Lung (tissue), 11 donors: ENCODE measurements at regions not wholly inside any gene's neighbourhood (a gene's known extent, or its start where the extent isn't known, plus 50 kb on each side); places are given as distances from the start of the nearest gene placed in this dataset.

Experiments used
- ATAC-seq: fragments of 200-7000 bp; cut with Tn5 transposase; one replicate; pipeline ENCODE4 v1.9.1; 2020; ENCODE audit warnings: moderate number of reproducible peaks; ENCODE audit not compliant: insufficient read depth, low FRiP score
- DNase-seq, 3 donors: peaks; one replicate each; pipeline ENCODE4 v3.0.0-alpha.2; 2013 to 2017
- H3K27ac ChIP-seq, 2 donors: one replicate each; pipeline ENCODE4 v1.5.1; 2013; ENCODE audit warnings: mild to moderate bottlenecking in 2 of 2, moderate library complexity in 2 of 2, control low read depth in 1 of 2, inconsistent platforms in 1 of 2, low read depth in 1 of 2, low read length in 1 of 2
- H3K27me3 ChIP-seq, 3 donors: one replicate each; pipeline ENCODE4 v1.5.1; 2013; ENCODE audit warnings: low read length in 2 of 3; ENCODE audit not compliant: control insufficient read depth in 3 of 3, insufficient read depth in 3 of 3
- H3K36me3 ChIP-seq, 4 donors: one replicate each; pipeline ENCODE4 v1.5.1; 2013; ENCODE audit warnings: low read length in 4 of 4, mild to moderate bottlenecking in 1 of 4, moderate library complexity in 1 of 4; ENCODE audit not compliant: control insufficient read depth in 4 of 4, insufficient read depth in 4 of 4
- H3K4me1 ChIP-seq, 5 donors: one replicate each; pipeline ENCODE4 v1.5.1; 2013; ENCODE audit warnings: low read length in 5 of 5, mild to moderate bottlenecking in 2 of 5, moderate library complexity in 1 of 5; ENCODE audit not compliant: control insufficient read depth in 5 of 5, insufficient read depth in 5 of 5
- H3K4me3 ChIP-seq: one replicate; pipeline ENCODE4 v1.5.1; 2013; ENCODE audit warnings: mild to moderate bottlenecking, control low read depth, moderate library complexity
- H3K9ac ChIP-seq, 2 donors: one replicate each; pipeline ENCODE4 v1.5.1; 2013; ENCODE audit warnings: low read length in 2 of 2, control low read depth in 1 of 2; ENCODE audit not compliant: insufficient read depth in 1 of 2
- H3K9me3 ChIP-seq, 4 donors: one replicate each; pipeline ENCODE4 v1.5.1; 2013; ENCODE audit warnings: low read length in 3 of 4, mild to moderate bottlenecking in 1 of 4, moderate library complexity in 1 of 4; ENCODE audit not compliant: control insufficient read depth in 4 of 4, insufficient read depth in 3 of 4
- WGBS, 2 donors: extraction: QIAGEN DNeasy Blood & Tissue Kit; methylation state at CpG; one replicate each; pipeline ENCODE4 v1.1.7; 2013; 5-methylcytosine and 5-hydroxymethylcytosine counted together
- TF ChIP-seq, protein P1 (sequence below): IDR thresholded peaks from 2 replicates; pipeline ENCODE4 v1.5.1; 2012; ENCODE audit warnings: mild to moderate bottlenecking; ENCODE audit errors: control extremely low read depth, extremely low read depth
- donor health status: control.
- donor health status: control.
- donor health status: Bipolar disorder and iron deficiency.
- donor health status: healthy.
- donor health status: DM: yes; HTN: yes; CAD: no.

DNA sequence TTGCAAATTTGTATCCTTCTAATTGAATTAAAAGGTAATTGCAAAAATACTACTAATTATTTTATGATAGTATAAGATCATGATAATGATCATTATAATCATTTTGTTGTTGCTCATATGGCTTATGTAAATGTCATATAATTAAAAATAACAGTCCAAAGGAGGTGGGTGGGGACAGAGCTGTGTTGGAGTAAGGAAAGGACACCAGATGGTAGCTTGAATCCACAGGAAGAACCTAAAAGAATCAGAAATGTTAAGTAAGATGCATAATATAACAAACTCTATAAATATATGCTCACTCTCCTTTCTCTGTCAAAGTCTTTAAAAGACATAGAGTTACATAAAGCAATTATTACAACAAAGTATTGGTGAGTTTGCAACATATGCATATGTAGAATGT, 650.7 kb upstream of the HS6ST1 start:
- H3K4me1 ChIP-seq: no peaks in the 10 kb centered on the region
- H3K9me3 ChIP-seq: no peaks in the 10 kb centered on the region
- H3K4me3 ChIP-seq: no peak overlapping the region
- DNase-seq (no peak), ATAC-seq (no peak)
- H3K36me3 ChIP-seq: no peaks in the 10 kb centered on the region
- TF ChIP-seq, protein P1, sequence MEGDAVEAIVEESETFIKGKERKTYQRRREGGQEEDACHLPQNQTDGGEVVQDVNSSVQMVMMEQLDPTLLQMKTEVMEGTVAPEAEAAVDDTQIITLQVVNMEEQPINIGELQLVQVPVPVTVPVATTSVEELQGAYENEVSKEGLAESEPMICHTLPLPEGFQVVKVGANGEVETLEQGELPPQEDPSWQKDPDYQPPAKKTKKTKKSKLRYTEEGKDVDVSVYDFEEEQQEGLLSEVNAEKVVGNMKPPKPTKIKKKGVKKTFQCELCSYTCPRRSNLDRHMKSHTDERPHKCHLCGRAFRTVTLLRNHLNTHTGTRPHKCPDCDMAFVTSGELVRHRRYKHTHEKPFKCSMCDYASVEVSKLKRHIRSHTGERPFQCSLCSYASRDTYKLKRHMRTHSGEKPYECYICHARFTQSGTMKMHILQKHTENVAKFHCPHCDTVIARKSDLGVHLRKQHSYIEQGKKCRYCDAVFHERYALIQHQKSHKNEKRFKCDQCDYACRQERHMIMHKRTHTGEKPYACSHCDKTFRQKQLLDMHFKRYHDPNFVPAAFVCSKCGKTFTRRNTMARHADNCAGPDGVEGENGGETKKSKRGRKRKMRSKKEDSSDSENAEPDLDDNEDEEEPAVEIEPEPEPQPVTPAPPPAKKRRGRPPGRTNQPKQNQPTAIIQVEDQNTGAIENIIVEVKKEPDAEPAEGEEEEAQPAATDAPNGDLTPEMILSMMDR: no peak
- H3K9ac ChIP-seq: no peak overlapping the region
- no peak overlapping the region for H3K27ac ChIP-seq
- H3K27me3 ChIP-seq: peaks cover 0 to 2% (median 0%) of the 10 kb centered on the region in 3 donors

GRCh38 chr2:128970332-128971116, 651.9 kb upstream of the HS6ST1 start:
- Histone ChIP-seq H3K9me3 (no peaks in the 10 kb centered on the region), H3K36me3 (no peaks in the 10 kb centered on the region), H3K9ac (no peak overlapping the region), H3K27me3 (peaks cover 0 to 2% (median 0%) of the 10 kb centered on the region in 3 donors), H3K27ac (no peak overlapping the region), H3K4me3 (no peak overlapping the region), H3K4me1 (no peaks in the 10 kb centered on the region)
- TF ChIP-seq, protein P1: no peak
- DNase-seq (no peak), ATAC-seq (no peak)
- WGBS, 2 donors: 66 to 67% methylated on average over 10 of the region's 10 CpGs

DNA sequence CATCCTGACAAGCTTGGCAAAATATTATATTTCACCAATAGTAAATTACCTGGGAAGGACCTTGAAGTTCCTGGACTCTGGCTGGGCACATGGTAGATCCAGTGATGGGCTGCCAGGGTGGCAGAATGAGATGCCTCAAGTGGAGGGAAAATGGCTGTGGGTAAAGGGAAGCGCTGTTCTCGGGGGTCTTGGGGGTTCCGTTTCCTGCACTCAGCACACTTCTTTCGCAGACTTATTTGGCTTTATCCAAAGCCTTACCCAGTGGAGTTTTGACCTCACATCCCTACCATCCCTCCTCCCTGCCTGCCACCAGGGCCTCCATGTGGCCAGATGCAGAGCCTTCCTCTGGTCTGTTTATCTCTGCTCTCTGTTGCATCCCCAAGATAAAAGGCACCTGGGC, 654.9 kb upstream of the HS6ST1 start:
- Histone ChIP-seq H3K9me3 (no peaks in the 10 kb centered on the region), H3K36me3 (no peaks in the 10 kb centered on the region), H3K9ac (no peak overlapping the region), H3K27me3 (peaks cover 0 to 2% (median 0%) of the 10 kb centered on the region in 3 donors), H3K27ac (no peak overlapping the region), H3K4me3 (no peak overlapping the region), H3K4me1 (no peaks in the 10 kb centered on the region)
- DNase-seq: no peak
- 83 to 90% methylated on average over 4 of the region's 4 CpGs for WGBS, 2 donors
- no peak for ATAC-seq
- TF ChIP-seq, protein P1: no peak

- Histone ChIP-seq H3K9ac (no peak overlapping the region), H3K4me1 (no peaks in the 10 kb centered on the region), H3K9me3 (no peaks in the 10 kb centered on the region), H3K4me3 (no peak overlapping the region), H3K27me3 (no peaks in the 10 kb centered on the region), H3K36me3 (no peaks in the 10 kb centered on the region), H3K27ac (no peak overlapping the region)
- no peak for ATAC-seq
- DNase-seq: peak in 1 of 3 donors; percentile 8
- TF ChIP-seq, protein P1: no peak
- 44 to 45% methylated on average over 5 of the region's 5 CpGs for WGBS, 2 donors
Measured at GRCh38 chr2:128978212-128978611, 659.5 kb upstream of the HS6ST1 start.
